D341Med (cell line): ENCODE measurements at regions not wholly inside any gene's neighbourhood (a gene's known extent, or its start where the extent isn't known, plus 50 kb on each side); places are given as distances from the start of the nearest gene placed in this dataset.
"Not testable (repeated sequence)": the region's sequence is repeated elsewhere in the genome, so short reads cannot be mapped to it uniquely, and the experiment has no call there.

Source experiments
- DNase-seq: peaks from one replicate; pipeline ENCODE4 v3.0.0; 2012; ENCODE audit warnings: low spot score

- no peak for DNase-seq
Measured at GRCh38 chrX:121298499-121298898, 251.1 kb downstream of the GLUD2 start.

- DNase-seq = no peak
Measured at GRCh38 chrX:121301356-121301755, 253.9 kb downstream of the GLUD2 start.

- DNase-seq = no peak
Measured at GRCh38 chrX:121301822-121302221, 254.4 kb downstream of the GLUD2 start.

- no peak for DNase-seq
Measured at GRCh38 chrX:121307449-121307848, 260.0 kb downstream of the GLUD2 start.

GRCh38 chrX:121308276-121308805 is 260.9 kb downstream of the GLUD2 start:
- DNase-seq = peak; percentile 26

GRCh38 chrX:121310820-121311219 is 263.4 kb downstream of the GLUD2 start:
- DNase-seq = no peak

- no peak for DNase-seq
Measured at GRCh38 chrX:121320441-121320840, 273.0 kb downstream of the GLUD2 start.

GRCh38 chrX:121322159-121322558 is 274.7 kb downstream of the GLUD2 start:
- no peak for DNase-seq

- no peak for DNase-seq
Measured at GRCh38 chrX:121323337-121323736, 275.9 kb downstream of the GLUD2 start.

- no peak for DNase-seq
Measured at GRCh38 chrX:121333942-121334341, 286.5 kb downstream of the GLUD2 start.

- DNase-seq = no peak
Measured at GRCh38 chrX:121336831-121337421, 289.5 kb downstream of the GLUD2 start.

GRCh38 chrX:121337816-121338215 is 290.4 kb downstream of the GLUD2 start:
- no peak for DNase-seq

- no peak for DNase-seq
Measured at GRCh38 chrX:121349263-121349662, 301.9 kb downstream of the GLUD2 start.

GRCh38 chrX:121356139-121356849 is 308.9 kb downstream of the GLUD2 start:
- DNase-seq = no peak

GRCh38 chrX:121356850-121357171 is 309.4 kb downstream of the GLUD2 start:
- no peak for DNase-seq

GRCh38 chrX:121360280-121360679 is 312.9 kb downstream of the GLUD2 start:
- DNase-seq = no peak

- DNase-seq = no peak
Measured at GRCh38 chrX:121365572-121366161, 318.3 kb downstream of the GLUD2 start.

GRCh38 chrX:121374471-121374870 is 327.1 kb downstream of the GLUD2 start:
- no peak for DNase-seq

- not testable (repeated sequence) for DNase-seq
Measured at GRCh38 chrX:121381915-121382314, 334.5 kb downstream of the GLUD2 start.

GRCh38 chrX:121389976-121390714 is 342.7 kb downstream of the GLUD2 start:
- DNase-seq = no peak

- DNase-seq = no peak
Measured at GRCh38 chrX:121405826-121406225, 358.4 kb downstream of the GLUD2 start.

- no peak for DNase-seq
Measured at GRCh38 chrX:121407627-121408026, 360.2 kb downstream of the GLUD2 start.

- not testable (repeated sequence) for DNase-seq
Measured at GRCh38 chrX:121431514-121431913, 384.1 kb downstream of the GLUD2 start.
